ENCODE measurements at regions not wholly inside any gene's neighbourhood (a gene's known extent, or its start where the extent isn't known, plus 50 kb on each side); places are given as distances from the start of the nearest gene placed in this dataset.

DNA sequence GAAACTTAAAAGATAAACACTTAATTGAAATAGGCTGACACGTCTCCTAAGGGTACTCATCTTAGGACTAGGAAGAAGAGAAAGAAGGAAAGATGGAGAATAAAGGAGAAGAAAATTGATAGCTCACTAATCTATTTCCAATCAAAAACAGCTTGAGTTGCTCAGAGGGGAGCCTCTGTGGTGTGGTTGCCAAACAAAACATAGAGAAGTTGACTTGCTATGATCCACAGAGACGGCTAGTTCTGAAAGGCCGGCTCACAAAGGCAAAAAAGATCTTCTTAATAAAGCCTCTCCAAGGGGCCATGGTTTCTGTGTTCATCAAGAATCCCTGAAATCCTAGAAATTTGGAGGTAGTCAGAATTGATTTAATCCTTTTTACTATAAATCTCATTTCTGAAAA is 644.1 kb downstream of the LMO4 start:
- Histone ChIP-seq H3K27ac (ENCODE audit: low read depth in 1 of 2, low read length in 2 of 2) (no peak overlapping the region), H3K4me2 (replicated peaks; ENCODE audit: extremely low read depth, low read length, poor library complexity, severe bottlenecking) (no peak overlapping the region), H3K36me3 (replicated peaks in 1 of 2; ENCODE audit: control insufficient read depth in 1 of 2, insufficient read depth in 2 of 2, low read length in 2 of 2) (no peaks in the 10 kb centered on the region), H3K9ac (ENCODE audit: insufficient read depth, low read length, poor library complexity, severe bottlenecking) (no peak overlapping the region), H3K4me3 (replicated peaks in 1 of 3; ENCODE audit: low read depth in 2 of 3, low read length in 3 of 3) (no peak overlapping the region), H3K4me1 (ENCODE audit: control insufficient read depth in 1 of 2, insufficient read depth in 2 of 2, low read length in 2 of 2) (no peaks in the 10 kb centered on the region), H3K9me3 (replicated peaks in 1 of 2; ENCODE audit: control insufficient read depth in 1 of 2, insufficient read depth in 1 of 2, low read length in 2 of 2) (no peaks in the 10 kb centered on the region), H2AFZ (ENCODE audit: insufficient read depth, low read depth, low read length, poor library complexity, severe bottlenecking) (no peak overlapping the region), H3K27me3 (ENCODE audit: control insufficient read depth in 2 of 2, insufficient read depth in 2 of 2, low read length in 2 of 2) (no peaks in the 10 kb centered on the region), H4K20me1 (ENCODE audit: insufficient read depth, low read length) (no peaks in the 10 kb centered on the region), H3K79me2 (ENCODE audit: insufficient read depth, low read length) (no peaks in the 10 kb centered on the region)
- TF ChIP-seq, protein P1, sequence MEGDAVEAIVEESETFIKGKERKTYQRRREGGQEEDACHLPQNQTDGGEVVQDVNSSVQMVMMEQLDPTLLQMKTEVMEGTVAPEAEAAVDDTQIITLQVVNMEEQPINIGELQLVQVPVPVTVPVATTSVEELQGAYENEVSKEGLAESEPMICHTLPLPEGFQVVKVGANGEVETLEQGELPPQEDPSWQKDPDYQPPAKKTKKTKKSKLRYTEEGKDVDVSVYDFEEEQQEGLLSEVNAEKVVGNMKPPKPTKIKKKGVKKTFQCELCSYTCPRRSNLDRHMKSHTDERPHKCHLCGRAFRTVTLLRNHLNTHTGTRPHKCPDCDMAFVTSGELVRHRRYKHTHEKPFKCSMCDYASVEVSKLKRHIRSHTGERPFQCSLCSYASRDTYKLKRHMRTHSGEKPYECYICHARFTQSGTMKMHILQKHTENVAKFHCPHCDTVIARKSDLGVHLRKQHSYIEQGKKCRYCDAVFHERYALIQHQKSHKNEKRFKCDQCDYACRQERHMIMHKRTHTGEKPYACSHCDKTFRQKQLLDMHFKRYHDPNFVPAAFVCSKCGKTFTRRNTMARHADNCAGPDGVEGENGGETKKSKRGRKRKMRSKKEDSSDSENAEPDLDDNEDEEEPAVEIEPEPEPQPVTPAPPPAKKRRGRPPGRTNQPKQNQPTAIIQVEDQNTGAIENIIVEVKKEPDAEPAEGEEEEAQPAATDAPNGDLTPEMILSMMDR (IDR thresholded peaks at IDR 0.05): no peak
- Mint-ChIP-seq H3K36me3 (no peaks in the 10 kb centered on the region), H3K9me3 (no peaks in the 10 kb centered on the region), H3K27me3 (ENCODE audit: low read depth in 3 of 3) (peaks cover 0 to 2% (median 0%) of the 10 kb centered on the region in 3 donors), H3K4me3 (no peak overlapping the region), H3K4me1 (no peaks in the 10 kb centered on the region), H3K27ac (no peak overlapping the region)
- WGBS (ENCODE audit: insufficient coverage): no CpG with 5 or more reads among the region's 3 CpGs
- intact Hi-C loops (cut with micrococcal nuclease): no loop called here
- DNase-seq: no peak

DNA sequence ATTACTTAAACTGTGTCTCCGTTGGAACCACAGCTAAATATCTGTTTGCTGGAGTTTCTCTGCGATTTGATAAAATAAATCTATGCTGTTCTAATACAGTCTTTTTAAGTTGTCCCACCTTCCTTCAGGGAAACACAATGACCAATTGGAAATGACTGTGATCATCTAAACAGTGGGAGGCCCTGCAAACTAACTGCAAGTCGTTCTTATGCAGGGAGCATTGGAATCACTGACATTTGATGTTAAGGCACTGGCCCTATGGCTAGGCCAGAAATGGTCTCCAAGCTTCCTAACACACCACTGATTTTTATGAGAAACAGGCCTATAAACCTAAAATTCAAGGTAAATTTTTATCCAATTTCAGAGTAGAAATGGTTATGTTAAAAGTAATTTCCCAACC is 645.2 kb downstream of the LMO4 start:
- H3K36me3 ChIP-seq (replicated peaks in 1 of 2; ENCODE audit: control insufficient read depth in 1 of 2, insufficient read depth in 2 of 2, low read length in 2 of 2): no peaks in the 10 kb centered on the region
- no peaks in the 10 kb centered on the region for H3K9me3 Mint-ChIP-seq
- TF ChIP-seq, protein P1 (IDR thresholded peaks at IDR 0.05): no peak
- WGBS (ENCODE audit: insufficient coverage): no CpG with 5 or more reads among the region's 3 CpGs
- H3K4me3 ChIP-seq (replicated peaks in 1 of 3; ENCODE audit: low read depth in 2 of 3, low read length in 3 of 3): no peak overlapping the region
- no peak overlapping the region for H3K4me2 ChIP-seq (replicated peaks; ENCODE audit: extremely low read depth, low read length, poor library complexity, severe bottlenecking)
- peaks cover 0 to 2% (median 0%) of the 10 kb centered on the region in 3 donors for H3K27me3 Mint-ChIP-seq (ENCODE audit: low read depth in 3 of 3)
- H3K4me1 ChIP-seq (ENCODE audit: control insufficient read depth in 1 of 2, insufficient read depth in 2 of 2, low read length in 2 of 2): no peaks in the 10 kb centered on the region
- no peak for DNase-seq
- H3K27me3 ChIP-seq (ENCODE audit: control insufficient read depth in 2 of 2, insufficient read depth in 2 of 2, low read length in 2 of 2): no peaks in the 10 kb centered on the region
- H2AFZ ChIP-seq (ENCODE audit: insufficient read depth, low read depth, low read length, poor library complexity, severe bottlenecking): no peak overlapping the region
- H3K27ac ChIP-seq (ENCODE audit: low read depth in 1 of 2, low read length in 2 of 2): no peak overlapping the region
- H3K79me2 ChIP-seq (ENCODE audit: insufficient read depth, low read length): no peaks in the 10 kb centered on the region
- no peaks in the 10 kb centered on the region for H3K4me1 Mint-ChIP-seq
- H3K36me3 Mint-ChIP-seq: no peaks in the 10 kb centered on the region
- intact Hi-C loops (cut with micrococcal nuclease): no loop called here
- no peak overlapping the region for H3K27ac Mint-ChIP-seq
- no peaks in the 10 kb centered on the region for H4K20me1 ChIP-seq (ENCODE audit: insufficient read depth, low read length)
- H3K4me3 Mint-ChIP-seq: no peak overlapping the region
- no peak overlapping the region for H3K9ac ChIP-seq (ENCODE audit: insufficient read depth, low read length, poor library complexity, severe bottlenecking)
- H3K9me3 ChIP-seq (replicated peaks in 1 of 2; ENCODE audit: control insufficient read depth in 1 of 2, insufficient read depth in 1 of 2, low read length in 2 of 2): no peaks in the 10 kb centered on the region

Data from CD14-positive monocyte (primary cell).